SK-N-MC (cell line): ENCODE measurements at regions not wholly inside any gene's neighbourhood (a gene's known extent, or its start where the extent isn't known, plus 50 kb on each side); places are given as distances from the start of the nearest gene placed in this dataset.
"Not testable (repeated sequence)": the region's sequence is repeated elsewhere in the genome, so short reads cannot be mapped to it uniquely, and the experiment has no call there.

Experiments used
- DNase-seq: peaks from one replicate; pipeline ENCODE4 v3.0.0-alpha.2; 2011; ENCODE audit warnings: low read depth, low spot score
- H3K27ac ChIP-seq: fragments of 200-600 bp; sonication (generic); 2 replicates; pipeline ENCODE4 v1.5.1; 2016; ENCODE audit warnings: mixed run types
- H3K36me3 ChIP-seq: fragments of 200-600 bp; sonication (generic); 2 replicates; pipeline ENCODE4 v1.6.1; 2017; ENCODE audit warnings: antibody characterized with exemption, low read length, mixed read lengths; ENCODE audit not compliant: insufficient read depth
- H3K4me3 ChIP-seq: fragments of 200-600 bp; sonication (generic); 2 replicates; pipeline ENCODE4 v1.5.1; 2016
- H3K9ac ChIP-seq: fragments of 200-600 bp; sonication (generic); 2 replicates; pipeline ENCODE4 v1.8.0; 2017; ENCODE audit warnings: mixed run types, mixed read lengths; ENCODE audit not compliant: insufficient read length
- H3K9me3 ChIP-seq: fragments of 200-600 bp; sonication (generic); 2 replicates; pipeline ENCODE4 v1.6.1; 2017; ENCODE audit warnings: low read depth, mild to moderate bottlenecking, antibody characterized with exemption, low read length, moderate library complexity, mixed read lengths
- EZH2 ChIP-seq: fragments of 200-600 bp; sonication (generic); IDR thresholded peaks from one replicate; pipeline ENCODE4 v1.6.1; 2017; ENCODE audit warnings: antibody characterized with exemption
- FOXP2 ChIP-seq: optimal IDR thresholded peaks from 2 replicates; pipeline ENCODE3; 2011; ENCODE audit warnings: mild to moderate bottlenecking, moderate library complexity; ENCODE audit not compliant: insufficient read depth; ENCODE audit errors: extremely low read length, control extremely low read depth
- POLR2AphosphoS5 ChIP-seq: IDR thresholded peaks from 2 replicates; pipeline ENCODE4 v1.6.1; 2012; ENCODE audit warnings: mild to moderate bottlenecking, low read depth, low read length, borderline replicate concordance

DNA sequence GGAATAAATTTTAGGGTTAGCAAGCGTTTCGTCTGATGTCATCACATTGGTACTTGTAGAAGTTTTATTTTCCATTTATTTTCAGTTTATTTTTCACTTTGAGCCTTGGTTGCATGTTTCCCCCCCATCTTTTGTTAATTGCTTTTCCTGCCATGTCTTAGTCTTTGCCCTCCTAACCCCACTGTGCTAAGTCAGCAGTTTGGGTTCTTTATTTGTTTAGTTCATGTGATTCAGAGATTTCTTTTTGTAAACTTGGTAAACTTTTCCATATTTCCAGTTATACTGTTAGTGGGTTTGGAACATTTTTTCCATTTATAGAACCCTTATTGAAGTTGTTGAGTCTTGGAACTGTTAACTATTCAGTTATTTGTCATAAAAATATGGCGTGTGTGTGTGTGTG is 252.9 kb upstream of the ANKH start:
- H3K27ac ChIP-seq, result no peak overlapping the region
- no peak for DNase-seq
- H3K36me3 ChIP-seq, result no peaks in the 10 kb centered on the region
- no peak overlapping the region for H3K4me3 ChIP-seq
- no peaks in the 10 kb centered on the region for H3K9me3 ChIP-seq
- TF ChIP-seq EZH2, result no peak
- no peak for TF ChIP-seq POLR2AphosphoS5
- no peak for TF ChIP-seq FOXP2
- H3K9ac ChIP-seq, result no peak overlapping the region

DNA sequence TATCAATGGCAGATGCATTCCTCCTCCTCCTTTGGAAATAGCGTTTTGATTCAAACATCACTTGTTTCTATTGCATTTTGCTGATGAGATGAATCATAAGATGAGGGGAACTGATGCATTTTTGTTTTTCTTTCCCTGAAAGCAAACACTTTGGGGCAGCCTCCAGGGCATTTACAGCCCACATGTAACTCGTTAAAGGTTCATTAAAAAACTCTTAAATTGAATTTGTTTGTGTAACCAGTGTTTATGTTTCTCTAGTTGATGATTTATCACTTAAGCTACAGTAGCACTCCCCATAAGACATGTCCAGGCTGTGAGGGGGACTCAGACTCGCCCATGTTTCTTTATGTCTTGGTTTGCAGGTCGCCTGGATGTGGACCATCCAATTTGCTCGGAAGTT is 246.1 kb upstream of the ANKH start:
- Histone ChIP-seq H3K4me3 (no peak overlapping the region), H3K9me3 (no peaks in the 10 kb centered on the region), H3K36me3 (no peaks in the 10 kb centered on the region), H3K9ac (no peak overlapping the region), H3K27ac (no peak overlapping the region)
- DNase-seq, result no peak
- TF ChIP-seq EZH2, result no peak
- TF ChIP-seq POLR2AphosphoS5, result no peak
- TF ChIP-seq FOXP2, result no peak

DNA sequence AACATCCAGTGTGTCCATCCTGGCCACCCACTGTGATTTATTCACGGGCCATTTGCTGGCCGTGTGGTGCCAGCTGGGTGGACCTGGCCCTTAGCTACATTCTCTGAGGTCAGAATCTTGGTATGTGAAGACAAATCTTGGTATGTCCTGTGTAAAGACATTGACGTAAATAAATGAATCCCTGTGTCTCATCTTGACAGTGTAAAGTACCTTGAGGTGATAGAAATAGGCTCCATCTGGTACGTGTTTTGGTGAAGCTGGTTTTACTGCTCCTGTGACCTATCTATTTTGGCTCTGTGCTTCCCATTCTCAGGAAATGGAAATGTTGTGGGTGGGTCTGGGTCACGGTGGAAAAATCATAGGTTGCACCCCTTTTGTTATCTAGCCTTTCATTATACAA is 245.4 kb upstream of the ANKH start:
- no peak for DNase-seq
- Histone ChIP-seq H3K9ac (no peak overlapping the region), H3K4me3 (no peak overlapping the region), H3K36me3 (no peaks in the 10 kb centered on the region), H3K9me3 (no peaks in the 10 kb centered on the region), H3K27ac (no peak overlapping the region)
- no peak for TF ChIP-seq POLR2AphosphoS5
- TF ChIP-seq EZH2, result no peak
- TF ChIP-seq FOXP2, result no peak

DNA sequence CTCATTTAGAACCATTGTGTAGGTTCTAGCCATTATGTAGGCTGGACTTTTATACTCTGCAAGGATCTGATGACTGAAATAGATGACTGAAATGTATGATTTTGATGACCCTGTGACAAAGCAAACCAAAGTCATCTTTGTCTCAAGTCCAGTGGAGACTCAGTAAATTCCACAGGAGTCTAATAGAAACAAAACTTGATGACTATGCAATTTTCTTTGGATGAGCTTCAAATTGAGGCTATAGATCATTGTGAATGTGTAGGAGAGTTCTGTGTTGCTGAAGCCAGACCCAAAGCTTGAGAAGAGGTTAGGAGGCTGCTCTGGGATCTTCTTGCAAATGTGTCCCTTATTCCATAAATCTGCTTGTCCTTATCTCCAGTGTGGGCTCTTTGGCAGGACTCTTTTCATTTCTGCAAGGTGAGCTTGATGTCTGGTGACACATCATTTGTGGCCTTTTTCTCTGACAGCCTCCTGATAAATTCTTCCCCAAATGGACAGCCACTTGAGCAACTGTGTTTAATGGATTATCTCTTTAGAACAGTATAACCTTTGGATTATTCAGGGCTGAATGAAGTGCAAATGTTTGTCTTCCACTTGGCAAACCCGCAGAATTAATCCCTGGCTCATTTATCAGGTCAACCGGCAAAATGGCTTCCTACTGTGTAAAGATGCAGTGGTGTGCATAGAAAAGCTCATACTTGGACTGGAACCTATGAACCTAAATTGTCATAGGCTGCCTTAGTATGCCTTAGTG is 235.1 kb upstream of the ANKH start:
- no peak for TF ChIP-seq FOXP2
- no peak for TF ChIP-seq EZH2
- TF ChIP-seq POLR2AphosphoS5, result no peak
- DNase-seq, result no peak

DNA sequence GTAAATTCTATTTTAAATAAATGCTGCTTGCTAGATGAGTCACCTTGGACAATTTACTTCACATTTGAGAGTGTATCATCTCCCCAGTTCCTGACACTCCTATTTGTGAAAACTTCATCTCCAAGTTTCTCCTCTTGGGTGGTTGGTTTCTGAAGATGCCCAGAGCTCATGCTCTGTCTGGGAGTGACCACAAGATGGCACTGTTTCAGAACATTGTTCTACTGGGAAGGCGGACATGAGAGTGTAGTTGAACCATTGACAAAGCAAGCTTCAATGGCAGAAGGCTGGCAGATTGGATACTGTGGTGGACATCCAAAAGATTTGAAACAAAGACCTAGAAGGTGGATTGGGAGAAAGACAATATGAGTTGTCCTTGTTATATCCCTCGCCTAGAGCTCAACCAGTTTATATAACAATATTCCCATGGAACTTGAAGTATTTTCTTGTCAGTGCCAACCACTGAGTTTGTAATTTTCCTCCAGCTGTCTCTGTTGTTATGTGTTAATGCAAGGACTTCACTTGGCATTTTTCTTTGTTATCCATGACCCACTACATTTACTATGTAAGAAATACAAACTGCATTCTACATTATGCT is 234.3 kb upstream of the ANKH start:
- no peaks in the 10 kb centered on the region for H3K36me3 ChIP-seq
- H3K4me3 ChIP-seq, result no peak overlapping the region
- no peaks in the 10 kb centered on the region for H3K9me3 ChIP-seq
- peak; percentile 20 for DNase-seq
- no peak for TF ChIP-seq FOXP2
- no peak for TF ChIP-seq EZH2
- no peak for TF ChIP-seq POLR2AphosphoS5
- no peak overlapping the region for H3K9ac ChIP-seq
- H3K27ac ChIP-seq, result no peak overlapping the region

More for the DNA sequence above, 235.1 kb upstream of the ANKH start:
- H3K27ac ChIP-seq, result no peak overlapping the region
- no peaks in the 10 kb centered on the region for H3K36me3 ChIP-seq
- no peaks in the 10 kb centered on the region for H3K9me3 ChIP-seq
- no peak overlapping the region for H3K4me3 ChIP-seq
- H3K9ac ChIP-seq, result no peak overlapping the region

DNA sequence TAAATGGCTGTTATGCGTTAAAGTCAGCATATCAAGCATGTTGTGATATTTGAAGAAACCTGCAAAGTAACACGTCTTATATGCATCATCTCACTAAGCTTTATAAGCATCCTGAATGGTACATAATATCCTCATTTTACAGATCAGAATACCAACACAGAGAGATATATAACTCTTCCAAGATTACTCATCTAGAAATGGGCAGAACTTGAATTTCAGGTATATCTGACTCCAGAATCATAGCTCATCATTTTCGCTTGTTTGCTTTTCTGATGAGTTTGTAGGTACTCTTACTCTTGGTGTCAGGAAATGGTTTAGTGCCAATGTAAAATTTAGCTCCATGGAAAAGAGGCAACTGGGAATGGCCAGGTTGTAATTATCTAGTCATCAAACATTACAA is 232.3 kb upstream of the ANKH start:
- no peaks in the 10 kb centered on the region for H3K9me3 ChIP-seq
- no peak overlapping the region for H3K27ac ChIP-seq
- no peaks in the 10 kb centered on the region for H3K36me3 ChIP-seq
- TF ChIP-seq POLR2AphosphoS5 (no peak), EZH2 (no peak), FOXP2 (no peak)
- no peak overlapping the region for H3K9ac ChIP-seq
- H3K4me3 ChIP-seq, result no peak overlapping the region
- DNase-seq, result no peak

DNA sequence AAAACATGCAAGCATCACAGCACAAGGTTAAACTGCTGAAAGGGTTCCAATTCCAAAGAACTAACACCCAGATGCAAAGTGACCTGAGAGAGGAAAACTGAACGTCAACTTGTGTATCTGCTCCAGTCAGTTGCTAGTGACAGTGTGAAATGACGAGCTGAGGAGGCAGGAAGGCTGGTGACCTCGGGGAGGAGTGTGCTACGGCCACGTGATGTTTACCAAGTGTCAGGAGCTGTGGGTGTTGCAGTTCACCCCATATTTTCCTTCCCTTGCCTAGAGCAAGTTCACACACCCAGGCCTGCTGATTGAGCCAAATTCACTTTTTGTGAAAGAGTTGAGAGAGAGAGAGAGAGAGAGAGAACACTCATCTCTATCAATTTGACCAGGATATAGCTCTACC is 231.6 kb upstream of the ANKH start:
- no peak for TF ChIP-seq FOXP2
- TF ChIP-seq POLR2AphosphoS5, result no peak
- no peak for TF ChIP-seq EZH2
- Histone ChIP-seq H3K4me3 (no peak overlapping the region), H3K9ac (no peak overlapping the region)

DNA sequence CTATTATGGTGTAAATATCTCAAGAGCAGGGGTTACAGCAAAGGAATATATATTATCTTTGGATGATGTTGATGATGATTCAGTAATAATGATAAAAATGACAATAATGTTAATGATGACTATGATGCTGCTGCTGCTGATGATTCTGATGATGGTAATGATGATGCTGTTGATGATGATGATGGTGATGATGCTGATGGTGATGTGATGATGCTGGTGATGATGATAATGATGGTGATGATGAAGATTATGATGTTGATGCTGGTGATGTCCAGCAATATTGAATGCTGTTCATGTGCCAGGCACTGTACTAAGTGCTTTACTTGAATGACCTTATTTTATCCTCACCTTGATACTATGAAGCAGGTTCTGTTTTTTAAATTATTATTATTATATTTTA is 226.0 kb upstream of the ANKH start:
- Histone ChIP-seq H3K36me3 (no peaks in the 10 kb centered on the region), H3K9ac (no peak overlapping the region), H3K27ac (no peak overlapping the region), H3K4me3 (no peak overlapping the region), H3K9me3 (no peaks in the 10 kb centered on the region)
- no peak for DNase-seq
- no peak for TF ChIP-seq EZH2
- no peak for TF ChIP-seq POLR2AphosphoS5
- no peak for TF ChIP-seq FOXP2

More for the DNA sequence above, 231.6 kb upstream of the ANKH start:
- no peak for DNase-seq
- Histone ChIP-seq H3K9me3 (no peaks in the 10 kb centered on the region), H3K36me3 (no peaks in the 10 kb centered on the region), H3K27ac (no peak overlapping the region)

DNA sequence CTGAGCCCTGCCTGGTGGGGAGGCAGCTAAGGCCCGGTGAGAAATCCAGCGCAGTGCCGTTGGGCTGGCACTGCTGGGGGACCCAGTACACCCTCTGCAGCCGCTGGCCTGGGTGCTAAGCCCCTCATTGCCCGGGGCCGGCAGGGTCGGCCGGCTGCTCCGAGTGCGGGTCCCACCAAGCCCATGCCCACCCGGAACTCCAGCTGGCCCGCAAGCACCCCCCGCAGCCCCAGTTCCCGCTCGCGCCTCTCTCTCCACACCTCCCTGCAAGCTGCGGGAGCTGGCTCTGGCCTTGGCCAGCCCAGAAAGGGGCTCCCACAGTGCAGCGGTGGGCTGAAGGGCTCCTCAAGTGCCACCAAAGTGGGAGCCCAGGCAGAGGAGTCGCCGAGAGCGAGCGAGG is 225.1 kb upstream of the ANKH start:
- H3K4me3 ChIP-seq, H3K9ac ChIP-seq, H3K9me3 ChIP-seq, DNase-seq, H3K27ac ChIP-seq, H3K36me3 ChIP-seq: not testable (repeated sequence)
